GM18502 (cell line): ENCODE measurements at regions not wholly inside any gene's neighbourhood (a gene's known extent, or its start where the extent isn't known, plus 50 kb on each side); places are given as distances from the start of the nearest gene placed in this dataset.

Experiments used
- ATAC-seq: cut with Tn5 transposase; IDR thresholded peaks from one replicate; pipeline ENCODE4 v1.9.1; 2021; ENCODE audit warnings: mild to moderate bottlenecking; ENCODE audit not compliant: unreplicated experiment, poor library complexity

- ATAC-seq: no peak
Observed at GRCh38 chr12:118830296-118830695, 151.0 kb upstream of the SRRM4 start.

- ATAC-seq: no peak
Observed at GRCh38 chr12:118835926-118836325, 145.4 kb upstream of the SRRM4 start.

GRCh38 chr12:118840399-118840798 lies 140.9 kb upstream of the SRRM4 start:
- ATAC-seq: no peak

- no peak for ATAC-seq
Observed at GRCh38 chr12:118840878-118841277, 140.5 kb upstream of the SRRM4 start.

- no peak for ATAC-seq
Observed at GRCh38 chr12:118841588-118841987, 139.8 kb upstream of the SRRM4 start.

- no peak for ATAC-seq
Observed at GRCh38 chr12:118842866-118843265, 138.5 kb upstream of the SRRM4 start.

GRCh38 chr12:118846416-118846815 lies 134.9 kb upstream of the SRRM4 start:
- ATAC-seq: no peak

GRCh38 chr12:118850244-118850825 lies 131.0 kb upstream of the SRRM4 start:
- no peak for ATAC-seq

GRCh38 chr12:118851891-118852290 lies 129.4 kb upstream of the SRRM4 start:
- ATAC-seq: no peak

GRCh38 chr12:118853634-118854033 lies 127.7 kb upstream of the SRRM4 start:
- no peak for ATAC-seq

- ATAC-seq: no peak
Observed at GRCh38 chr12:118855858-118856257, 125.5 kb upstream of the SRRM4 start.

GRCh38 chr12:118866346-118866745 lies 115.0 kb upstream of the SRRM4 start:
- no peak for ATAC-seq

GRCh38 chr12:118870551-118870950 lies 110.8 kb upstream of the SRRM4 start:
- no peak for ATAC-seq

- no peak for ATAC-seq
Observed at GRCh38 chr12:118874698-118875548, 106.4 kb upstream of the SRRM4 start.

GRCh38 chr12:118880720-118881493 lies 100.4 kb upstream of the SRRM4 start:
- no peak for ATAC-seq

GRCh38 chr12:118884226-118884625 lies 97.1 kb upstream of the SRRM4 start:
- ATAC-seq: no peak

- no peak for ATAC-seq
Observed at GRCh38 chr12:118900993-118901392, 80.3 kb upstream of the SRRM4 start.

- no peak for ATAC-seq
Observed at GRCh38 chr12:118908811-118909210, 72.5 kb upstream of the SRRM4 start.

- ATAC-seq: no peak
Observed at GRCh38 chr12:118912697-118913270, 68.6 kb upstream of the SRRM4 start.

GRCh38 chr12:118921761-118922160 lies 59.6 kb upstream of the SRRM4 start:
- no peak for ATAC-seq

GRCh38 chr12:118922405-118922804 lies 58.9 kb upstream of the SRRM4 start:
- ATAC-seq: no peak
